ENCODE measurements at regions not wholly inside any gene's neighbourhood (a gene's known extent, or its start where the extent isn't known, plus 50 kb on each side); places are given as distances from the start of the nearest gene placed in this dataset.

DNA sequence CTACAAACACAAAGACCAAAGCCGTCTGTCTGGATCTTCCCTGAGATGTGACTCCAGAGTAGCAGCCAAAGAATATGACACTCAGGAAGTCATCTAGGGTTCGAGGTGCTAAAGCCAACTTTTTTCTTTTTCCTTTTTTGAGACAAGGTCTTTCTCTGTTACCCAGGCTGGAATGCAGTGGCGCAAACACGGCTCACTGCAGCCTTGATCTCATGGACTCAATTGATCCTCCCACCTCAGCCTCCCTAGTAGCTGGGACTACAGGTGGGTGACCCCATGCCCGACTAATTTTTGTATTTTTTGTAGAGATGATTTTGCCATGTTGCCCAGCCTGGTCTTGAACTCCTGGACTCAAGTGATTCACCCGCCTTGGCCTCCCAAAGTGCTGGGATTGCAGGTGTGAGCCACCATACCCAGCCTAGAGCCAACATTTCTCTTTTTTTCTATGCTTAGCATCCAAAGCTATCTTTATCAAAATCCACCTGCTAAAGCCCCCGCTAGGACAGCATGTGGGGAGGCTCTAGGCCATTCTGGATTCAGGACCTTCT is 92.8 kb downstream of the TMEM17 start:
- H3K4me3 ChIP-seq (ENCODE audit: low read depth, low read length), result no peak overlapping the region
- no peak for TF ChIP-seq CTCF (IDR thresholded peaks at IDR 0.05; ENCODE audit: low read depth, low read length)

GRCh38 chr2:62412347-62412742 is 93.7 kb downstream of the TMEM17 start:
- TF ChIP-seq CTCF (IDR thresholded peaks at IDR 0.05; ENCODE audit: low read depth, low read length), result no peak
- H3K4me3 ChIP-seq (ENCODE audit: low read depth, low read length), result no peak overlapping the region

DNA sequence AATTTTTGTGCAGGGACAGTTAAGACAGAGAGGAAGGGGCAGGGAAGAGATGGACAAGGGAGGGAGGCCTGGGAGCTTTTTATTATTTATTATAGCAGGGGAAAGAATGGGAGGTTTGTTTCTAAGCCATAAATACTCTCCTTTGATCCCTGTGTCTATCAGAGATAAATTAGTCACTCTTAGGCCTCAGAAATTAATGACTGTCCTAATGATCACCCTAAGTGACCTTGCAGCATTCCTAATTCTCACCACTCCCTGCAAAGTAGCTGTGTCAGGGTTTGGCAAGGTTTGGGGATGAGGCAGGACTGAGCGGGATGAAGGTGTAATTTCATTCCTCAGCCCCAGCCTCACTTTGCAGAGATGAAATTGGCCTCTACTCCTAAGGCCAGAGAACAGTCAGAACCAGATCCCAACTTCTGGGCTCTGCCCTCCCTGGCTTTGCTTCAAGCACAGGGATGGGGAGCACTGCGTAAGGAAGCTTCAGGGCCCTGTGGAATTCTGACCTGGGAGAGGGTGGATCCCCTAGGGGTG is 95.0 kb downstream of the TMEM17 start:
- no peak overlapping the region for H3K4me3 ChIP-seq (ENCODE audit: low read depth, low read length)
- TF ChIP-seq CTCF (IDR thresholded peaks at IDR 0.05; ENCODE audit: low read depth, low read length), result no peak

DNA sequence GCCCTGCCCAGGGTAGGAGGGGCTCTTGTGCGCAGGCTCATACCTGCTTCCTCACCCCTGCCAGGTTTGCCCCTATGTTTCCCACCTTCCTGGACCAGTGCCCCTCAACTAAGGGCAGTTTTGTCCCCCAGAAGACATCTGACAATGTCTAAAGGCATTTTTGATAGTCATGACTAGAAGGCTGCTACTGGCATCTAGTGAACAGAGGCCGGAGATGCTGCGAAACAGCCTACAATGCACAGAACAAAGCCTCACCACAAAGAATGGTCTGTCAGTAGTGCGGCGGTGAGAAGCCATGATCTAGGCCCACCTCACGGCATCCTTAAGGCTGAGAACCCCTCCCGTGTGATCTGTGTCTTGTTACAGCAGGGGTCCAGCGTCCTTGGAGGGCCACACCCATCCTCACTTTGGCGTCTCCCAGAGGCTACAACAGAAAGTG is 96.0 kb downstream of the TMEM17 start:
- no peak overlapping the region for H3K4me3 ChIP-seq (ENCODE audit: low read depth, low read length)
- TF ChIP-seq CTCF (IDR thresholded peaks at IDR 0.05; ENCODE audit: low read depth, low read length), result no peak

- no peak for TF ChIP-seq CTCF (IDR thresholded peaks at IDR 0.05; ENCODE audit: low read depth, low read length)
- H3K4me3 ChIP-seq (ENCODE audit: low read depth, low read length), result no peak overlapping the region
These were observed 96.6 kb downstream of the TMEM17 start for GRCh38 chr2:62409442-62409841.

GRCh38 chr2:62408241-62408677 is 97.7 kb downstream of the TMEM17 start:
- no peak for TF ChIP-seq CTCF (IDR thresholded peaks at IDR 0.05; ENCODE audit: low read depth, low read length)
- no peak overlapping the region for H3K4me3 ChIP-seq (ENCODE audit: low read depth, low read length)

GRCh38 chr2:62407838-62408237 is 98.2 kb downstream of the TMEM17 start:
- H3K4me3 ChIP-seq (ENCODE audit: low read depth, low read length), result no peak overlapping the region
- no peak for TF ChIP-seq CTCF (IDR thresholded peaks at IDR 0.05; ENCODE audit: low read depth, low read length)
